ENCODE measurements at regions not wholly inside any gene's neighbourhood (a gene's known extent, or its start where the extent isn't known, plus 50 kb on each side); places are given as distances from the start of the nearest gene placed in this dataset.

DNA sequence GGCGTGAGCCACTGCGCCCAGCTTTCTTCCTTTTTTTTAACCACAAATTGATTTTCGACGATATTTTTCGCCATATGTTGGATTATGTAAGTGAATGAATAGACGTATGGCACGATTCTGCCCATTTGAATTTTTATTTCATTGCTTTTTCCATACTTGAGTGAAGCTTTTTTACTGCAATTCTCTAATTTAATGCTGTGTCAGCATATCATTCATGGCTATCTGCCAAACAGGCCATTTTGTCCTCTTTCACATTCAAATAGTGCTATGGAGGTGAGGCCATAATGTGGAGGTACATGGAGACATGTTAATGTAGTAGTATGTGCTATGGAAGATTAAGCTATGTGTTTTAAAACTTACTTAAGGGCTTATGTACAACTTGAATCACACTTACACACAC, 152.1 kb upstream of the TUSC1 start:
- POLR2A ChIA-PET: no interaction called here
- no peaks in the 10 kb centered on the region for H3K27me3 ChIP-seq (ENCODE audit: control insufficient read depth, insufficient read depth, low read length)
- in situ Hi-C loops (cut with HindIII; ENCODE audit: low pct_unique_long_range_greater_than_20kb, low sequenced_read_pairs): no loop called here

DNA sequence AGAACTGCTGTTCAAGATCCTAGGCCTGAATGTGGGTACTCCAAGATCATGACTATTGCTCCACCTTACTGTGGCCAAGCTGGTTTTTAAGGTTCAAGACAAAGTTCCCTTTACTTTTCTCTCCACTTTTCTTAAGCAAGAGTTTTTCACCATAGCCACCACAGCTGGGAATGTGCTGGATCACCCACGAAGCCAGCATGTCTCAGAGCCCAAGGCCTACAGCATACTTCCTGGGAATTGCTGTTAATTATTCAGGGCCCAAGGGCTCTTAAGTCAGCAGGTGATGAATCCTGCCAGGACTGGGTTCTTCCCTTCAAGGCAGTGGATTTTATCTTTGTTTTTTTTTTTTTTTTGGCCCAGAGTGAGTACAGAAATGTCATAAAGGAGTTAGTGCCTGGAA, 149.4 kb upstream of the TUSC1 start:
- H3K4me3 ChIP-seq (ENCODE audit: low read depth in 2 of 2, low read length in 2 of 2): no peak overlapping the region
- ChIA-PET POLR2A (no interaction called here), CTCF (no interaction called here)
- in situ Hi-C loops (cut with HindIII; ENCODE audit: low pct_unique_long_range_greater_than_20kb, low sequenced_read_pairs): no loop called here
- DNase-seq (ENCODE audit: low read depth, low spot score): no peak
- ATAC-seq: no peak
- H3K27me3 ChIP-seq (ENCODE audit: control insufficient read depth, insufficient read depth, low read length): no peaks in the 10 kb centered on the region
- no peak overlapping the region for H3K27ac ChIP-seq (ENCODE audit: low read length)
- H3K9me3 ChIP-seq (ENCODE audit: control insufficient read depth, insufficient read depth, low read depth, low read length): no peaks in the 10 kb centered on the region
- no peaks in the 10 kb centered on the region for H3K4me1 ChIP-seq (ENCODE audit: control insufficient read depth, insufficient read depth, low read length)
- no peaks in the 10 kb centered on the region for H3K36me3 ChIP-seq (ENCODE audit: control insufficient read depth, insufficient read depth, low read length)
- no TSS peak for BruUV-seq (replicated peaks)
- TF ChIP-seq SIN3A (IDR thresholded peaks at IDR 0.05; ENCODE audit: borderline replicate concordance, insufficient read depth, low read depth, low read length) (no peak), POLR2AphosphoS5 (IDR thresholded peaks at IDR 0.05; ENCODE audit: low read depth, low read length) (no peak), CTCF (IDR thresholded peaks at IDR 0.05) (no peak), REST (IDR thresholded peaks at IDR 0.05; ENCODE audit: insufficient read depth in 1 of 2, low read depth in 2 of 2, low read length in 1 of 2) (no peak), TCF7L2 (IDR thresholded peaks at IDR 0.05; ENCODE audit: low read depth, low read length) (no peak)
- intact Hi-C loops (cut with micrococcal nuclease; ENCODE audit: unreplicated experiment): no loop called here

More for the DNA sequence above, 152.1 kb upstream of the TUSC1 start:
- CTCF ChIA-PET: no interaction called here
- no peaks in the 10 kb centered on the region for H3K36me3 ChIP-seq (ENCODE audit: control insufficient read depth, insufficient read depth, low read length)
- no peaks in the 10 kb centered on the region for H3K4me1 ChIP-seq (ENCODE audit: control insufficient read depth, insufficient read depth, low read length)
- no peak for TF ChIP-seq SIN3A (IDR thresholded peaks at IDR 0.05; ENCODE audit: borderline replicate concordance, insufficient read depth, low read depth, low read length)
- TF ChIP-seq REST (IDR thresholded peaks at IDR 0.05; ENCODE audit: insufficient read depth in 1 of 2, low read depth in 2 of 2, low read length in 1 of 2): no peak
- TF ChIP-seq POLR2AphosphoS5 (IDR thresholded peaks at IDR 0.05; ENCODE audit: low read depth, low read length): no peak
- TF ChIP-seq TCF7L2 (IDR thresholded peaks at IDR 0.05; ENCODE audit: low read depth, low read length): no peak
- TF ChIP-seq CTCF (IDR thresholded peaks at IDR 0.05): no peak
- no peak overlapping the region for H3K27ac ChIP-seq (ENCODE audit: low read length)
- intact Hi-C loops (cut with micrococcal nuclease; ENCODE audit: unreplicated experiment): no loop called here
- no peaks in the 10 kb centered on the region for H3K9me3 ChIP-seq (ENCODE audit: control insufficient read depth, insufficient read depth, low read depth, low read length)
- no peak for ATAC-seq
- no peak overlapping the region for H3K4me3 ChIP-seq (ENCODE audit: low read depth in 2 of 2, low read length in 2 of 2)
- no peak for DNase-seq (ENCODE audit: low read depth, low spot score)
- no TSS peak for BruUV-seq (replicated peaks)
